Esophagus squamous epithelium (tissue), 4 donors: ENCODE measurements at regions not wholly inside any gene's neighbourhood (a gene's known extent, or its start where the extent isn't known, plus 50 kb on each side); places are given as distances from the start of the nearest gene placed in this dataset.

Experiments used
- POLR2A ChIP-seq, 4 donors: fragments of 450-650 bp; IDR thresholded peaks; one replicate each; pipeline ENCODE4 v1.6.1; 2017; ENCODE audit warnings: antibody characterized with exemption in 4 of 4, mild to moderate bottlenecking in 4 of 4, moderate library complexity in 3 of 4
- TF ChIP-seq, protein P1 (sequence below), 6 experiments: fragments of 450-650 bp in 4 of 6; fragments of 200-600 bp in 2 of 6; sonication (generic) in 2 of 6; IDR thresholded peaks; one replicate each; pipeline ENCODE4 v1.5.1; 2016 to 2019; ENCODE audit warnings: antibody characterized with exemption in 6 of 6, mild to moderate bottlenecking in 4 of 6, moderate library complexity in 4 of 6

GRCh38 chr10:69732147-69732825 lies 69.4 kb upstream of the COL13A1 start:
- TF ChIP-seq, protein P1, sequence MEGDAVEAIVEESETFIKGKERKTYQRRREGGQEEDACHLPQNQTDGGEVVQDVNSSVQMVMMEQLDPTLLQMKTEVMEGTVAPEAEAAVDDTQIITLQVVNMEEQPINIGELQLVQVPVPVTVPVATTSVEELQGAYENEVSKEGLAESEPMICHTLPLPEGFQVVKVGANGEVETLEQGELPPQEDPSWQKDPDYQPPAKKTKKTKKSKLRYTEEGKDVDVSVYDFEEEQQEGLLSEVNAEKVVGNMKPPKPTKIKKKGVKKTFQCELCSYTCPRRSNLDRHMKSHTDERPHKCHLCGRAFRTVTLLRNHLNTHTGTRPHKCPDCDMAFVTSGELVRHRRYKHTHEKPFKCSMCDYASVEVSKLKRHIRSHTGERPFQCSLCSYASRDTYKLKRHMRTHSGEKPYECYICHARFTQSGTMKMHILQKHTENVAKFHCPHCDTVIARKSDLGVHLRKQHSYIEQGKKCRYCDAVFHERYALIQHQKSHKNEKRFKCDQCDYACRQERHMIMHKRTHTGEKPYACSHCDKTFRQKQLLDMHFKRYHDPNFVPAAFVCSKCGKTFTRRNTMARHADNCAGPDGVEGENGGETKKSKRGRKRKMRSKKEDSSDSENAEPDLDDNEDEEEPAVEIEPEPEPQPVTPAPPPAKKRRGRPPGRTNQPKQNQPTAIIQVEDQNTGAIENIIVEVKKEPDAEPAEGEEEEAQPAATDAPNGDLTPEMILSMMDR (IDR thresholded peaks at IDR 0.05), result no peak
- no peak for TF ChIP-seq POLR2A (IDR thresholded peaks at IDR 0.05)
